SKM-1 (cell line): ENCODE measurements at regions not wholly inside any gene's neighbourhood (a gene's known extent, or its start where the extent isn't known, plus 50 kb on each side); places are given as distances from the start of the nearest gene placed in this dataset.

Experiments
- DNase-seq: peaks from one replicate; lab custom pipeline; 2025; ENCODE audit not compliant: unreplicated experiment; lab: John Stamatoyannopoulos, UW

DNA sequence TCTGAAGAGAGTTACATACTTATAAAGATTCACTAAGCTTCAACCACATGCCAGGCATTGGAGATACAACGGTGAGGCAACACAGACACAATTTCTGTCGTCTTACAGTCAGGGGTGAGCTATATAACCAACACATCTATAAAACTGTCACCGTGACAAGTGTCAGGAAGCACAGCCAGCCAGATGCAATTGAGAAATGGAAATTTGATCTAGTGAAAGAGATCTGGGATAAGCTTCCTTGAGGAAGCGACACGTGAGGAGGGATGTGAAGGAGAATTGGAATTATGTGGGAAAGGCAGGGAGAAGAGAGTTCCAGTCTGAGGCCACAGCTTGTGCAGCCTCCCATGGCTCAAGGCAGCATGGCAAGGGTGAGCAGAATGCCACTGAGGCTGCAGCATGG lies 50.9 kb upstream of the ZNF354B start:
- no peak for DNase-seq

DNA sequence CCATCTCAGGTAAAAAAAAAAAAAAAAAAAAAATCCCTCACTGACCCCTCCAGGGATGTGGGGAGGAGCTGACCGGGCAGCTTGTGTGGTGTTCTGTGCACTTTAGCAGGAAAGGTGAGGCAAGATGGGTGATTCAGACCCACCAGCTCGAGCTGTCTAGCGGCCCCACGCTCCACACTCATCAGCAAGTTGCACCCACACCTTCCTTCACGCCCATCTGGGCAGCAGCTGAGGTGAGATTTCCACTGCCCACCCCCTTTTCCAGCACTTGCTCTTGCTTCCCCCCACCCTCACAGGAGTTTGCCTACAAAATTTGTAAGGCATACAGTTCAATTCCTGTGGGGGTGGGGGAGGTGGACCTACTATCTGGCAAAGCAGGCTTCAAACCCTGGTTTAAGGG lies 58.7 kb upstream of the ZNF354B start:
- DNase-seq, result no peak

DNA sequence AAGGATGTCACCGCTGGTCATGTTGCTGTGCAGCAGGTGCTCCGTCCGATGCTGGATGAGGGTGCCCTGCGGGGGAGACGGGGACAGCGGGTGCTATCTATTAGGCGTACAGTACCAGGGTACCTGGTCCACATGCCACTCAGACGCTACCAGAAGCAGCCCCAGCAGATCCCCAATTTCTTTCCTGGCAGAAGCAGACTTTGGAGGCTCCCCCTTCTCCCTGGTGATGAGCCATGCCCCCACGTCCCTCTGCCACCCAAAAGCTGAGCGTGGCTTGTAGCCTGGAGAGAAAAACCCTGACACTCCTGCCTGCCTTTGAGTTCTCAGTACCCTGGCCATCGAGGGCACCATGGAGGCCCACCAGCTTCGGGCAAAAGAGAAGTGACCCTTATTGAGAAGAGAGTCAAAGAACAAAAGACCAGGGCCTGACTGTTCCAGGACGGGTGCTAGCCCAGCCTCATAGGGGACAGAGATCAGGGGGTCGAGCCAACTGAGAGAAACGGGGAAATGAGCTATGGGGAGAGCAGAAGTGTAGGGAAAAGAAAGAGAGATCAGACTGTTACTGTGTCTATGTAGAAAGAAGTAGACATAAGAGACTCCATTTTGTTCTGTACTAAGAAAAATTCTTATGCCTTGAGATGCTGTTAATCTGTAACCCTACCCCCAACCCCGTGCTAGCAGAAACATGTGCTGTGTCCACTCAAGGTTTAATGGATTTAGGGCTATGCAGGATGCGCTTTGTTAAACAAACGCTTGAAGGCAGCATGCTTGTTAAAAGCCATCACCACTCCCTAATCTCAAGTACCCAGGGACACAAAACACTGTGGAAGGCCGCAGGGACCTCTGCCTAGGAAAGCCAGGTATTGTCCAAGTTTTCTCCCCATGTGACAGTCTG lies 62.0 kb upstream of the ZNF354B start:
- no peak for DNase-seq

GRCh38 chr5:178797101-178797521 lies 62.6 kb upstream of the ZNF354B start:
- DNase-seq, result no peak

GRCh38 chr5:178796165-178796945 lies 63.4 kb upstream of the ZNF354B start:
- no peak for DNase-seq

- DNase-seq, result no peak
Measured at GRCh38 chr5:178794433-178794832, 64.0 kb upstream of the ZNF354A start.

GRCh38 chr5:178793696-178794095 lies 63.2 kb upstream of the ZNF354A start:
- DNase-seq, result no peak

GRCh38 chr5:178793151-178793550 lies 62.7 kb upstream of the ZNF354A start:
- DNase-seq, result no peak

GRCh38 chr5:178791976-178792375 lies 61.5 kb upstream of the ZNF354A start:
- DNase-seq, result no peak

DNA sequence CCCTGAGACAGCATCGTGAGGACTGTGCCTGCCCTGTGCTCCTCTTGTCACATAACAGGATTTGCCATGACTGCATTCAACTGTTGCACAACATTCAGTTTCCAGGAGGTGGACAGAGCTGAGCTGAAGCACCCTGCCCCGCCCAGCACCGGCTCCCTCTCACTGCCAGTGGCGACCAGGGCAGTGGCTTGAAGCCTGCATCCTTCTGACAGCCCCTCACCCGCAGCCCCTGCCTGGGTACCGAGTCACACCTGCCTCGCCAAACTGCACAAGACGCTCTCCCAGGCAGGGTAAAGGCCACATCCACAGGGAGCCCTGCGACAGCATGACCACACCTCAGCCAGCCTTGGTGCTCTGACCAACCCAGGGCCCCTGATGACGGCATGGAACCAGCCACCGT lies 59.9 kb upstream of the ZNF354A start:
- DNase-seq, result no peak

- no peak for DNase-seq
Measured at GRCh38 chr5:178788381-178789085, 58.1 kb upstream of the ZNF354A start.

GRCh38 chr5:178787889-178788288 lies 57.4 kb upstream of the ZNF354A start:
- DNase-seq, result no peak

GRCh38 chr5:178786859-178787499 lies 56.5 kb upstream of the ZNF354A start:
- no peak for DNase-seq

DNA sequence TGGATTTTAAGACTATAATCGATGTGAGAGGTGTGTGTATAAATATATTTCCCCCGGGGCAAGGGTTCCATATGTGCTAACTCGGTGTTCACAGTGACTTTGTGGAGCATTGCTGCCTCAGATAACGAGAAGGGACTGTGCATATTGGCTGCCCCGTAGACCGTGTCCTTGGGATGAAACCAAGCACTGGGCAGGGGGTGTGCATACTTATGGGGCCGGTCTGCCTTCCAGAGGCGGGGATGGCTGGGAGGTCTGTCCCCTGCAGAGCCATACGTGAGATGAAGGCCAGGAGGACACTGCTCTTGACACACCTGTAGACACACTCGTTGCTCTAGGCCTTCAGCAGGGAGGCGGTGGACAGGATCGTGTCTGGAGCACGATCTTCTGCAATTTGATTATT lies 56.0 kb upstream of the ZNF354A start:
- DNase-seq, result no peak

GRCh38 chr5:178785999-178786398 lies 55.5 kb upstream of the ZNF354A start:
- peak; percentile 58 for DNase-seq

- DNase-seq, result no peak
Measured at GRCh38 chr5:178784391-178784790, 53.9 kb upstream of the ZNF354A start.

GRCh38 chr5:178781936-178782335 lies 51.5 kb upstream of the ZNF354A start:
- no peak for DNase-seq

DNA sequence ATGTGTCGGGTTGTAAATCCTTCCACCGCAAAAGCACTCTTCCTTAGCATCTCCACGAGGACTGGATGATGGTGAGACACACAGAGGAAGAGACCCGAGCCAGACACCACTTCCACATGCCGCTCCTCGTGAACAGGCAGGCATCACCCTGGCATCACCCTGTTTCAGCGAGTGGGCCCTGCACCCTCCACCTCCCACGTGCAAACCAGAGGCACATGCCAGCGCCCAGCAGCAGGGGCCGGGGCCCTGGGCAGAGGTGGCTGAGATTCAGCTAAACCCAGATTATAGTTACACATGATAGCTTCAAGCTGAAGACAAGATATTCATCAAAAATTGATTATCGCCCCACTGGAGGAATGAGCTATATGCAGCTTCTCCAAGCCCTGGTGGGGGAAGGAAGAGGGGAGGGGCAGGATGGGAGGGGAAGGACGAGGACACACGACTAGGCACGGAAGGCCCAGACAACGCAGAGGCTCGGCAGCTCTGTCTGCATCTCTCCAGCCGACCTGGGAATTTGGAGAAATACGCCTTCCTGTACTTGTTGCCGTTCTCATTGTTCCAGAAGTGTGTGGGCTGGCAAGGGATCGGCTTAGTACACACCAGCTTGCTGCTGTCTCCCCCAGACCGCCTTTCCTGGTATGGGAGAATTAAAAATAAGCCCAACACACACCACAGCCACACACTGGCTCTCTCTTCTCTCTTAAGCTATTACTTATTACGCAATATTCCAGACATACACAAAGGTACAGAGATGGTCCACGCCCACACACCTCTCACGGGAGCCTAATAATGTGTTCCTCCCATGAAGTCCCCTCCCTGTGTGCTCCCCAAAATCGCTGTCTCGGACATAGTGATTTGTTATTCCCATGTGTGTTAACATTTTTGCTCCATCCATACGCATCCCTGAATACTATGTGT lies 50.4 kb upstream of the ZNF354A start:
- DNase-seq, result no peak
